Effector memory CD4-positive, alpha-beta T cell (primary cell): ENCODE measurements at regions not wholly inside any gene's neighbourhood (a gene's known extent, or its start where the extent isn't known, plus 50 kb on each side); places are given as distances from the start of the nearest gene placed in this dataset.

ENCODE experiments used
- DNase-seq, 3 donors: peaks; one replicate each; pipeline ENCODE4 v3.0.0-alpha.2; 2020
- H3K27ac ChIP-seq: 2 replicates; pipeline ENCODE4 v1.7.0; 2013; ENCODE audit warnings: mild to moderate bottlenecking, low read length, moderate library complexity; ENCODE audit not compliant: insufficient read depth, poor library complexity, severe bottlenecking
- H3K27me3 ChIP-seq: replicated peaks from 2 replicates; pipeline ENCODE4 v1.7.0; 2013; ENCODE audit warnings: mild to moderate bottlenecking, low read length; ENCODE audit not compliant: insufficient read depth, control insufficient read depth, poor library complexity, severe bottlenecking
- H3K36me3 ChIP-seq: 2 replicates; pipeline ENCODE4 v1.7.0; 2013; ENCODE audit warnings: mild to moderate bottlenecking, low read length, moderate library complexity; ENCODE audit not compliant: control insufficient read depth, insufficient read depth
- H3K4me1 ChIP-seq: 2 replicates; pipeline ENCODE4 v1.7.0; 2013; ENCODE audit warnings: low read length, mild to moderate bottlenecking; ENCODE audit not compliant: control insufficient read depth, insufficient read depth, poor library complexity, severe bottlenecking
- H3K4me3 ChIP-seq: 2 replicates; pipeline ENCODE4 v1.7.0; 2013; ENCODE audit warnings: low read length, low read depth, mild to moderate bottlenecking; ENCODE audit not compliant: insufficient read depth, poor library complexity, severe bottlenecking
- H3K9me3 ChIP-seq: 2 replicates; pipeline ENCODE4 v1.7.0; 2013; ENCODE audit warnings: mild to moderate bottlenecking, low read length, moderate library complexity; ENCODE audit not compliant: control insufficient read depth

- Histone ChIP-seq H3K9me3 (no peaks in the 10 kb centered on the region), H3K36me3 (no peaks in the 10 kb centered on the region), H3K27me3 (no peaks in the 10 kb centered on the region), H3K4me1 (no peaks in the 10 kb centered on the region), H3K4me3 (no peak overlapping the region), H3K27ac (no peak overlapping the region)
- DNase-seq = no peak
Measured at GRCh38 chr1:224791362-224791941, 138.0 kb upstream of the DNAH14 start.

- Histone ChIP-seq H3K27ac (no peak overlapping the region), H3K4me1 (no peaks in the 10 kb centered on the region), H3K4me3 (no peak overlapping the region), H3K27me3 (no peaks in the 10 kb centered on the region), H3K9me3 (no peaks in the 10 kb centered on the region), H3K36me3 (no peaks in the 10 kb centered on the region)
- DNase-seq = no peak
Measured at GRCh38 chr1:224795591-224795990, 133.9 kb upstream of the DNAH14 start.

GRCh38 chr1:224799083-224799482 is 130.4 kb upstream of the DNAH14 start:
- Histone ChIP-seq H3K9me3 (no peaks in the 10 kb centered on the region), H3K36me3 (no peaks in the 10 kb centered on the region), H3K4me1 (no peaks in the 10 kb centered on the region), H3K4me3 (no peak overlapping the region), H3K27ac (no peak overlapping the region), H3K27me3 (no peaks in the 10 kb centered on the region)
- DNase-seq = no peak

GRCh38 chr1:224800486-224801119 is 128.9 kb upstream of the DNAH14 start:
- no peak for DNase-seq
- H3K9me3 ChIP-seq = no peaks in the 10 kb centered on the region
- no peaks in the 10 kb centered on the region for H3K27me3 ChIP-seq
- H3K4me3 ChIP-seq = no peak overlapping the region
- no peaks in the 10 kb centered on the region for H3K36me3 ChIP-seq
- no peak overlapping the region for H3K27ac ChIP-seq
- no peaks in the 10 kb centered on the region for H3K4me1 ChIP-seq

GRCh38 chr1:224801844-224802490 is 127.5 kb upstream of the DNAH14 start:
- Histone ChIP-seq H3K27me3 (no peaks in the 10 kb centered on the region), H3K36me3 (no peaks in the 10 kb centered on the region), H3K27ac (no peak overlapping the region), H3K9me3 (no peaks in the 10 kb centered on the region), H3K4me3 (no peak overlapping the region), H3K4me1 (no peaks in the 10 kb centered on the region)
- DNase-seq = no peak

- Histone ChIP-seq H3K4me3 (no peak overlapping the region), H3K27me3 (no peaks in the 10 kb centered on the region), H3K36me3 (no peaks in the 10 kb centered on the region), H3K27ac (no peak overlapping the region), H3K4me1 (no peaks in the 10 kb centered on the region), H3K9me3 (no peaks in the 10 kb centered on the region)
- DNase-seq = no peak
Measured at GRCh38 chr1:224802617-224803016, 126.9 kb upstream of the DNAH14 start.

GRCh38 chr1:224804220-224804619 is 125.3 kb upstream of the DNAH14 start:
- DNase-seq = no peak
- Histone ChIP-seq H3K36me3 (no peaks in the 10 kb centered on the region), H3K27ac (no peak overlapping the region), H3K4me1 (no peaks in the 10 kb centered on the region), H3K27me3 (no peaks in the 10 kb centered on the region), H3K4me3 (no peak overlapping the region), H3K9me3 (no peaks in the 10 kb centered on the region)

- no peaks in the 10 kb centered on the region for H3K36me3 ChIP-seq
- no peaks in the 10 kb centered on the region for H3K4me1 ChIP-seq
- DNase-seq = no peak
- no peak overlapping the region for H3K4me3 ChIP-seq
- H3K27ac ChIP-seq = no peak overlapping the region
- H3K27me3 ChIP-seq = no peaks in the 10 kb centered on the region
- no peaks in the 10 kb centered on the region for H3K9me3 ChIP-seq
Measured at GRCh38 chr1:224805889-224806288, 123.6 kb upstream of the DNAH14 start.

- Histone ChIP-seq H3K27ac (no peak overlapping the region), H3K9me3 (no peaks in the 10 kb centered on the region), H3K27me3 (no peaks in the 10 kb centered on the region), H3K36me3 (no peaks in the 10 kb centered on the region), H3K4me3 (no peak overlapping the region), H3K4me1 (no peaks in the 10 kb centered on the region)
- no peak for DNase-seq
Measured at GRCh38 chr1:224809137-224809536, 120.3 kb upstream of the DNAH14 start.

- no peaks in the 10 kb centered on the region for H3K9me3 ChIP-seq
- H3K27ac ChIP-seq = no peak overlapping the region
- no peak for DNase-seq
Measured at GRCh38 chr1:224809613-224810012, 119.9 kb upstream of the DNAH14 start.

More at GRCh38 chr1:224809613-224810012, 119.9 kb upstream of the DNAH14 start:
- H3K36me3 ChIP-seq = no peaks in the 10 kb centered on the region
- no peak overlapping the region for H3K4me3 ChIP-seq
- no peaks in the 10 kb centered on the region for H3K27me3 ChIP-seq
- H3K4me1 ChIP-seq = no peaks in the 10 kb centered on the region
